ENCODE measurements at regions not wholly inside any gene's neighbourhood (a gene's known extent, or its start where the extent isn't known, plus 50 kb on each side); places are given as distances from the start of the nearest gene placed in this dataset.

DNA sequence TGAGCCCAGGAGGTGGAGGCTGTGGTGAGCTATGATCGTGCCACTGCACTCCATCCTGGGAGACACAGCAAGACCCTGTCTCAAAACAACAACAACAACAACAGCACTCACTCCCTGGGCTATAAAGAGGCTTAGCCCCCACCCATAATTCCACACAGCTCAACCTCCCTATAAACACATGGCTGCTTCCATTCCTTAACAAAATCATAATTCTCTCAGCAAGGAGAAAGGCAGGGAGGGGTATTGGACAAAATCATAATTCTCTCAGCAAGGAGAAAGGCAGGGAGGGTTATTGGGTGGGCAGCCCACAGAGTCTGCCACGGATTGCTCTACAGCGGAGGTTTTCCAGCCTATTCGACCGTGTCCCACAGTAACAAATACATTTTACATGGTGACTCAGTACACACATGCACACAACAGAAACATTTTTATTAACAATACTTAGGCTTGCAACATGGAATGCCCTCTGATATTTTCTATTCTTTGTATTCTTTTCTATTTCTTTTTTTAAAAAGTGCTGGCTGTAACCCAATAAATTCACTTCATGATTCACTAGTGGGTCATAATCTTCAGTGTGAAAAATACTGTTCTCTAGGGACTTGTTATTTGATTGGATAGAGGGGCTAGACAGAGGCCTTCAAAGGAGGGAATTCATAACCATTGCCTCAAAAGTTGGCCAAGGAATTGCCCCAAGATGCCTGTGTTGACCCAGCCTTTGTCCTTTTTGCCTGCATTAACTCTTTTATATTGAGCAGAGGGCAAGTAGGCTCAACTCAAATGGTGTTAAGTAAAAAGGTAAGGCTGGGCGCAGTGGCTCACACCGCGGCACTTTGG, 50.6 kb upstream of the ZMYND8 start:
- H3K4me3 ChIP-seq (ENCODE audit: low read depth, low read length) = no peak overlapping the region
- TF ChIP-seq, protein P1, sequence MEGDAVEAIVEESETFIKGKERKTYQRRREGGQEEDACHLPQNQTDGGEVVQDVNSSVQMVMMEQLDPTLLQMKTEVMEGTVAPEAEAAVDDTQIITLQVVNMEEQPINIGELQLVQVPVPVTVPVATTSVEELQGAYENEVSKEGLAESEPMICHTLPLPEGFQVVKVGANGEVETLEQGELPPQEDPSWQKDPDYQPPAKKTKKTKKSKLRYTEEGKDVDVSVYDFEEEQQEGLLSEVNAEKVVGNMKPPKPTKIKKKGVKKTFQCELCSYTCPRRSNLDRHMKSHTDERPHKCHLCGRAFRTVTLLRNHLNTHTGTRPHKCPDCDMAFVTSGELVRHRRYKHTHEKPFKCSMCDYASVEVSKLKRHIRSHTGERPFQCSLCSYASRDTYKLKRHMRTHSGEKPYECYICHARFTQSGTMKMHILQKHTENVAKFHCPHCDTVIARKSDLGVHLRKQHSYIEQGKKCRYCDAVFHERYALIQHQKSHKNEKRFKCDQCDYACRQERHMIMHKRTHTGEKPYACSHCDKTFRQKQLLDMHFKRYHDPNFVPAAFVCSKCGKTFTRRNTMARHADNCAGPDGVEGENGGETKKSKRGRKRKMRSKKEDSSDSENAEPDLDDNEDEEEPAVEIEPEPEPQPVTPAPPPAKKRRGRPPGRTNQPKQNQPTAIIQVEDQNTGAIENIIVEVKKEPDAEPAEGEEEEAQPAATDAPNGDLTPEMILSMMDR (IDR thresholded peaks at IDR 0.05; ENCODE audit: insufficient read depth, low read depth, low read length) = no peak
- no peaks in the 10 kb centered on the region for H3K36me3 ChIP-seq (ENCODE audit: control insufficient read depth, insufficient read depth, low read length)
- no peak for DNase-seq (ENCODE audit: low read depth)
- ChIA-PET CTCF (no interaction called here), POLR2A (no interaction called here)
- no peaks in the 10 kb centered on the region for H3K27me3 ChIP-seq (ENCODE audit: control insufficient read depth, insufficient read depth, low read length)

DNA sequence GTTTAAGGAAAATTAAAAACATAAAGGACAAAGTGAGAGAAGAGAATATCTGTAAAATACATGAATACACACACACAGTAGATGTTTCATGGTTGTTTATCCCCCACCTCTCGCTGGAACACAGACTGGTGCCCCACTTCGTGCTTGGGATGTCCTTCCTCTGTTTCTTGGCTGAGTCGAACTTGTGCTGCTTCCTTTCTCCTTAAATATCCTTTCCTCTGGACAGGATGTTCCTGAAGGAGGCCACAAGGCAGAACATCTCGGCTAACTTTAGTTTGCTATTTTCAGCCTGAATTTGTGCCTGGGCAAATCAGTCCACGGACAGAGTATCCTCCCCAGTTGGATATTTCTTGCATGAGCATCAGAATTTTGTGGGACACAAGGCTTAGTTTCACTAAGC, 54.7 kb upstream of the ZMYND8 start:
- Histone ChIP-seq H3K27me3 (ENCODE audit: control insufficient read depth, insufficient read depth, low read length) (no peaks in the 10 kb centered on the region), H3K4me3 (ENCODE audit: low read depth, low read length) (no peak overlapping the region), H3K36me3 (ENCODE audit: control insufficient read depth, insufficient read depth, low read length) (no peaks in the 10 kb centered on the region)
- ChIA-PET CTCF (interaction anchor here (1.2 to 1.6 kb wide), 2 partner anchors 27 to 166 kb away, joined by 4 to 6 read pairs; no protein-coding TSS in a partner anchor), POLR2A (no interaction called here)
- TF ChIP-seq, protein P1 (IDR thresholded peaks at IDR 0.05; ENCODE audit: insufficient read depth, low read depth, low read length) = no peak
- no peak for DNase-seq (ENCODE audit: low read depth)

DNA sequence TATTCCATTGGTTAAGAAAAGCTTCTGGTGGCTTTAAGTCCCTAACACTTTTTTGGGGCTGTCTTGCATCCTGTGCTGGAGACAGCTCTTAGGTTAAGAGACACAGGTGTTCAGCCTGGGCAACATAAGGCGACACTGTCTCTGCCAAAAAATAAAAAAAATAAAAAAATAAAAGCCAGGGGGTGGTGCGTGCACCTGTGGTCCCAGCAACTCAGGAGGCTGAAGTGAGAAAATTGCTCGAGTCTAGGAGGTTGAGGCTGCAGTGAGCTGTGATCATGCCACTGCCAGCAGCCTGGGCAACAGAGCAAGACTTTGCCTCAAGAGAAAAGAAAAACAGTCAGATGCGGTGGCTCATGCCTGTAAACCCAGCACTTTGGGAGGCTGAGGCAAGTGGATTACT, 55.6 kb upstream of the ZMYND8 start:
- CTCF ChIA-PET = interaction anchor here (1.6 kb wide), 1 partner anchor 28 kb away, joined by 6 read pairs; no protein-coding TSS in a partner anchor
- POLR2A ChIA-PET = no interaction called here
- Histone ChIP-seq H3K4me3 (ENCODE audit: low read depth, low read length) (no peak overlapping the region), H3K36me3 (ENCODE audit: control insufficient read depth, insufficient read depth, low read length) (no peaks in the 10 kb centered on the region), H3K27me3 (ENCODE audit: control insufficient read depth, insufficient read depth, low read length) (no peaks in the 10 kb centered on the region)
- DNase-seq (ENCODE audit: low read depth) = no peak
- TF ChIP-seq, protein P1 (IDR thresholded peaks at IDR 0.05; ENCODE audit: insufficient read depth, low read depth, low read length) = no peak

DNA sequence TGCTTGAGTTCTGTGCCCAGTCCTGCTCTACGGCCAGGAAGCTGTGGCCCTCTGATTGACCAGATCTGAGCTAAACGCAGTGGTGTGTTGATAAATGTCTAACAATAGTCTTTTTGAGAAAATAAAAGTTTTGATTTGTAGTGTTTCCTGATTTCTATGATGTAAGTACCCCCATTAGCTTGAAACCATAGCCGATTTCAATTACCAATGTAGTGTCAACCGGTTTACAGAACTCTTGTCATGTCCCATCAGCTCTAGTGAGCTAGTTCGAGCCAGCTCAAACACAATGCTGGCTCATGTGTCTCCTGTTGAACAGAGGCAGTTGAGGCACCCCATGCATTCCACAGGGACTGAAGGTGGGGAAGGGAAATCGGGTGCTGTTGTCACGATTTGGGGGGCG, 56.7 kb upstream of the ZMYND8 start:
- ChIA-PET CTCF (no interaction called here), POLR2A (no interaction called here)
- TF ChIP-seq, protein P1 (IDR thresholded peaks at IDR 0.05; ENCODE audit: insufficient read depth, low read depth, low read length) = no peak
- H3K27me3 ChIP-seq (ENCODE audit: control insufficient read depth, insufficient read depth, low read length) = no peaks in the 10 kb centered on the region
- no peaks in the 10 kb centered on the region for H3K36me3 ChIP-seq (ENCODE audit: control insufficient read depth, insufficient read depth, low read length)
- H3K4me3 ChIP-seq (ENCODE audit: low read depth, low read length) = no peak overlapping the region
- DNase-seq (ENCODE audit: low read depth) = no peak

DNA sequence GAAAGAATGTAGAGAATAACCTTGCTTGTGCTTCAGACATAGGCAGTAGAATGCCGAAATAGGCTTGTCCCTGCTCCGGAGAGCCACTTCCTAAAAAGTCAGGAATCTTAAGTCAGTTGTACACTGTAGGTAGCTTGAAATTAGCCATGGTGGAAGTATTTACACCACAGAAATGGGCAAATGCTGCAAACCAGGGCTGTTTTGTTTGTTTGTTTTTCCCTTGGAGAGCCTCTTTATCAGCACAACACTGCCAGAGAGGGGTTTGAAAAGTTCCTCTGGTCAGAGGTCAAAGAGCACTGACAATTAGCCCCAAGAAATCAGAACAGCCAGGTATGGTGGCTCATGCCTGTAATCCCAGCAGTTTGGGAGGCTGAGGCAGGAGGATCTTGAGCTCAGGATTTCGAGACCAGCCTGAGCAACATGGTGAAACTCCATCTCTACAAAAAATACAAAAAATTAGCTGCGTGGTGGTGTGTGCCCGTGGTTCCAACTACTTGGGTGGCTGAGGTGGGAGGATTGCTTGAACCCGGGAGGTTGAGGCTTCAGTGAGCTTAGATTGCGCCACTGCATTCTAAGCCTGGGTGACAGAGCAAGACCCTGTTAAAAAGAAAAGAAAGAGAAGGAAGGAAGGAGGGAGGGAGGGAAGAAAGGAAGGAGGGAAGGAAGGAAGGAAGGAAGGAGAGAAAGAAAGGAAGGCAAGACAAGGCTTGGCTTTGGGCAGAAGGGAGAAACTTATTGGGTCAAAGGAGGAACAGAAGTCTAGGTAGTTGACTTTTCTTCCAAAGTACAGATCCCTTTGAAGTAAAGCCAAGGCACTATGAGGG, 61.0 kb upstream of the ZMYND8 start:
- ChIA-PET POLR2A (no interaction called here), CTCF (no interaction called here)
- Histone ChIP-seq H3K27me3 (ENCODE audit: control insufficient read depth, insufficient read depth, low read length) (no peaks in the 10 kb centered on the region), H3K36me3 (ENCODE audit: control insufficient read depth, insufficient read depth, low read length) (no peaks in the 10 kb centered on the region), H3K4me3 (ENCODE audit: low read depth, low read length) (no peak overlapping the region)
- TF ChIP-seq, protein P1 (IDR thresholded peaks at IDR 0.05; ENCODE audit: insufficient read depth, low read depth, low read length) = no peak
- DNase-seq (ENCODE audit: low read depth) = no peak
